SJSA1 (cell line): ENCODE measurements at regions not wholly inside any gene's neighbourhood (a gene's known extent, or its start where the extent isn't known, plus 50 kb on each side); places are given as distances from the start of the nearest gene placed in this dataset.

Experiments
- DNase-seq, 2 experiments: peaks; one replicate each; pipeline ENCODE4 v3.0.0-alpha.2; 2015 to 2020; ENCODE audit warnings: low spot score in 2 of 2, low read depth in 1 of 2
- H3K27ac ChIP-seq: fragments of 250-450 bp; sonication (Bioruptor Pico); 2 replicates; pipeline ENCODE4 v1.5.1; 2020; ENCODE audit warnings: mild to moderate bottlenecking, moderate library complexity
- H3K27me3 ChIP-seq: fragments of 250-450 bp; sonication (Bioruptor Pico); replicated peaks from 2 replicates; pipeline ENCODE4 v1.5.1; 2020; ENCODE audit warnings: mild to moderate bottlenecking, moderate library complexity
- H3K36me3 ChIP-seq: fragments of 250-450 bp; sonication (Bioruptor Pico); 2 replicates; pipeline ENCODE4 v1.5.1; 2020; ENCODE audit warnings: mild to moderate bottlenecking
- H3K4me1 ChIP-seq: fragments of 250-450 bp; sonication (Bioruptor Pico); replicated peaks from 2 replicates; pipeline ENCODE4 v1.6.1; 2021; ENCODE audit warnings: mild to moderate bottlenecking
- H3K4me3 ChIP-seq: fragments of 250-450 bp; sonication (Bioruptor Pico); 2 replicates; pipeline ENCODE4 v1.5.1; 2020; ENCODE audit warnings: mild to moderate bottlenecking
- H3K9me3 ChIP-seq: fragments of 250-450 bp; sonication (Bioruptor Pico); replicated peaks from 2 replicates; pipeline ENCODE4 v1.5.1; 2020; ENCODE audit warnings: mild to moderate bottlenecking

GRCh38 chr11:86893235-86893634 is 62.0 kb downstream of the FZD4 start:
- DNase-seq: no peak
- Histone ChIP-seq H3K9me3 (no peaks in the 10 kb centered on the region), H3K4me1 (peaks cover 7% of the 10 kb centered on the region), H3K27me3 (no peaks in the 10 kb centered on the region), H3K4me3 (no peak overlapping the region), H3K27ac (no peak overlapping the region), H3K36me3 (no peaks in the 10 kb centered on the region)
